ENCODE measurements at regions not wholly inside any gene's neighbourhood (a gene's known extent, or its start where the extent isn't known, plus 50 kb on each side); places are given as distances from the start of the nearest gene placed in this dataset.

GRCh38 chr5:145246379-145246778 lies 588.8 kb downstream of the PRELID2 start:
- TF ChIP-seq CTCF (IDR thresholded peaks at IDR 0.05) (no peak), POLR2A (IDR thresholded peaks at IDR 0.05) (no peak)
